ENCODE measurements at regions not wholly inside any gene's neighbourhood (a gene's known extent, or its start where the extent isn't known, plus 50 kb on each side); places are given as distances from the start of the nearest gene placed in this dataset.
"Not testable (repeated sequence)": the region's sequence is repeated elsewhere in the genome, so short reads cannot be mapped to it uniquely, and the experiment has no call there.

GRCh38 chr22:47309946-47310345 lies 547.5 kb downstream of the TBC1D22A start:
- 84 to 95% (median 92%) methylated on average over 4 of the region's 4 CpGs for WGBS, 3 donors
- no peak overlapping the region for H3K27ac ChIP-seq (ENCODE audit: low read depth, low read length)

GRCh38 chr22:47309476-47309875 lies 547.0 kb downstream of the TBC1D22A start:
- 67 to 72% (median 69%) methylated on average over 6 of the region's 6 CpGs for WGBS, 3 donors
- no peak overlapping the region for H3K27ac ChIP-seq (ENCODE audit: low read depth, low read length)

- WGBS, 3 donors, result 78 to 97% (median 85%) methylated on average over 2 of the region's 2 CpGs
- H3K27ac ChIP-seq (ENCODE audit: low read depth, low read length), result no peak overlapping the region
Measured at GRCh38 chr22:47308886-47309285, 546.4 kb downstream of the TBC1D22A start.

GRCh38 chr22:47307822-47308221 lies 545.4 kb downstream of the TBC1D22A start:
- no peak overlapping the region for H3K27ac ChIP-seq (ENCODE audit: low read depth, low read length)
- 69 to 78% (median 69%) methylated on average over 6 of the region's 6 CpGs for WGBS, 3 donors

- H3K27ac ChIP-seq (ENCODE audit: low read depth, low read length), result no peak overlapping the region
- WGBS, 3 donors, result 74 to 78% (median 76%) methylated on average over 5 of the region's 5 CpGs
Measured at GRCh38 chr22:47307326-47307725, 544.9 kb downstream of the TBC1D22A start.

GRCh38 chr22:47304854-47305253 lies 542.4 kb downstream of the TBC1D22A start:
- no peak overlapping the region for H3K27ac ChIP-seq (ENCODE audit: low read depth, low read length)
- 85 to 91% (median 90%) methylated on average over 6 of the region's 6 CpGs for WGBS, 3 donors

- H3K27ac ChIP-seq (ENCODE audit: low read depth, low read length), result no peak overlapping the region
- WGBS, 3 donors, result 86 to 89% (median 88%) methylated on average over 22 of the region's 22 CpGs
Measured at GRCh38 chr22:47304191-47304831, 541.9 kb downstream of the TBC1D22A start.

GRCh38 chr22:47303161-47303890 lies 540.9 kb downstream of the TBC1D22A start:
- H3K27ac ChIP-seq (ENCODE audit: low read depth, low read length), result no peak overlapping the region
- 80 to 88% (median 83%) methylated on average over 14 of the region's 14 CpGs for WGBS, 3 donors

- 80 to 97% (median 93%) methylated on average over 1 of the region's 1 CpG for WGBS, 3 donors
- not testable (repeated sequence) for H3K27ac ChIP-seq (ENCODE audit: low read depth, low read length)
Measured at GRCh38 chr22:47302587-47302986, 540.1 kb downstream of the TBC1D22A start.

GRCh38 chr22:47301820-47302475 lies 539.5 kb downstream of the TBC1D22A start:
- H3K27ac ChIP-seq (ENCODE audit: low read depth, low read length), result no peak overlapping the region
- 61 to 74% (median 68%) methylated on average over 13 of the region's 13 CpGs for WGBS, 3 donors

GRCh38 chr22:47300698-47301405 lies 538.4 kb downstream of the TBC1D22A start:
- 80 to 92% (median 87%) methylated on average over 8 to 11 of the region's 11 CpGs for WGBS, 3 donors
- H3K27ac ChIP-seq (ENCODE audit: low read depth, low read length), result no peak overlapping the region

GRCh38 chr22:47299863-47300697 lies 537.6 kb downstream of the TBC1D22A start:
- H3K27ac ChIP-seq (ENCODE audit: low read depth, low read length), result no peak overlapping the region
- WGBS, 3 donors, result 75 to 89% (median 87%) methylated on average over 21 of the region's 21 CpGs

- no peak overlapping the region for H3K27ac ChIP-seq (ENCODE audit: low read depth, low read length)
- WGBS, 3 donors, result 86 to 92% (median 90%) methylated on average over 18 of the region's 18 CpGs
Measured at GRCh38 chr22:47299211-47299862, 536.9 kb downstream of the TBC1D22A start.

GRCh38 chr22:47298017-47298785 lies 535.8 kb downstream of the TBC1D22A start:
- 80 to 84% (median 82%) methylated on average over 10 of the region's 10 CpGs for WGBS, 3 donors
- no peak overlapping the region for H3K27ac ChIP-seq (ENCODE audit: low read depth, low read length)

GRCh38 chr22:47297261-47298016 lies 535.0 kb downstream of the TBC1D22A start:
- WGBS, 3 donors, result 81 to 85% (median 83%) methylated on average over 20 of the region's 20 CpGs

More at GRCh38 chr22:47297261-47298016, 535.0 kb downstream of the TBC1D22A start:
- H3K27ac ChIP-seq (ENCODE audit: low read depth, low read length), result no peak overlapping the region
